ENCODE measurements at regions not wholly inside any gene's neighbourhood (a gene's known extent, or its start where the extent isn't known, plus 50 kb on each side); places are given as distances from the start of the nearest gene placed in this dataset.
A peak's percentile ranks its signal among the peaks of the same experiment; 100 is the strongest.

GRCh38 chr7:22566176-22566575 lies 66.2 kb upstream of the STEAP1B start:
- TF ChIP-seq CTCF (IDR thresholded peaks at IDR 0.05; ENCODE audit: low read depth, low read length, missing control alignments) = no peak
- no peak for DNase-seq (ENCODE audit: low read depth)
- H3K4me3 ChIP-seq (ENCODE audit: low read depth, low read length) = no peak overlapping the region
- in situ Hi-C loops (cut with HindIII; ENCODE audit: low sequenced_read_pairs) = no loop called here

- in situ Hi-C loops (cut with HindIII; ENCODE audit: low sequenced_read_pairs) = no loop called here
- no peak for TF ChIP-seq CTCF (IDR thresholded peaks at IDR 0.05; ENCODE audit: low read depth, low read length, missing control alignments)
- peak; percentile 71 for DNase-seq (ENCODE audit: low read depth)
- no peak overlapping the region for H3K4me3 ChIP-seq (ENCODE audit: low read depth, low read length)
Measured at GRCh38 chr7:22565315-22565811, 65.4 kb upstream of the STEAP1B start.

GRCh38 chr7:22564511-22565045 lies 64.6 kb upstream of the STEAP1B start:
- in situ Hi-C loops (cut with HindIII; ENCODE audit: low sequenced_read_pairs) = no loop called here
- no peak overlapping the region for H3K4me3 ChIP-seq (ENCODE audit: low read depth, low read length)
- peak; percentile 98 for DNase-seq (ENCODE audit: low read depth)
- no peak for TF ChIP-seq CTCF (IDR thresholded peaks at IDR 0.05; ENCODE audit: low read depth, low read length, missing control alignments)

GRCh38 chr7:22563621-22564241 lies 63.7 kb upstream of the STEAP1B start:
- TF ChIP-seq CTCF (IDR thresholded peaks at IDR 0.05; ENCODE audit: low read depth, low read length, missing control alignments) = no peak
- in situ Hi-C loops (cut with HindIII; ENCODE audit: low sequenced_read_pairs) = no loop called here
- DNase-seq (ENCODE audit: low read depth) = no peak
- no peak overlapping the region for H3K4me3 ChIP-seq (ENCODE audit: low read depth, low read length)

- DNase-seq (ENCODE audit: low read depth) = no peak
- TF ChIP-seq CTCF (IDR thresholded peaks at IDR 0.05; ENCODE audit: low read depth, low read length, missing control alignments) = no peak
- H3K4me3 ChIP-seq (ENCODE audit: low read depth, low read length) = no peak overlapping the region
- in situ Hi-C loops (cut with HindIII; ENCODE audit: low sequenced_read_pairs) = no loop called here
Measured at GRCh38 chr7:22563032-22563501, 63.1 kb upstream of the STEAP1B start.

- H3K4me3 ChIP-seq (ENCODE audit: low read depth, low read length) = no peak overlapping the region
- no peak for DNase-seq (ENCODE audit: low read depth)
- TF ChIP-seq CTCF (IDR thresholded peaks at IDR 0.05; ENCODE audit: low read depth, low read length, missing control alignments) = no peak
- in situ Hi-C loops (cut with HindIII; ENCODE audit: low sequenced_read_pairs) = no loop called here
Measured at GRCh38 chr7:22561895-22562593, 62.1 kb upstream of the STEAP1B start.

Measured in astrocyte of the cerebellum (primary cell).